Fibroblast of skin of abdomen (primary cell): ENCODE measurements at regions not wholly inside any gene's neighbourhood (a gene's known extent, or its start where the extent isn't known, plus 50 kb on each side); places are given as distances from the start of the nearest gene placed in this dataset.

Experiments
- DNase-seq: peaks from one replicate; pipeline ENCODE4 v3.0.0-alpha.2; 2013

- DNase-seq, result no peak
These were observed 61.6 kb downstream of the CCR1 start for GRCh38 chr3:46146548-46146947.

GRCh38 chr3:46146021-46146420 lies 62.1 kb downstream of the CCR1 start:
- DNase-seq, result no peak

GRCh38 chr3:46145147-46145546 lies 63.0 kb downstream of the CCR1 start:
- DNase-seq, result no peak

GRCh38 chr3:46143951-46144473 lies 64.1 kb downstream of the CCR1 start:
- no peak for DNase-seq

- no peak for DNase-seq
These were observed 66.3 kb downstream of the CCR1 start for GRCh38 chr3:46141813-46142212.

- DNase-seq, result no peak
These were observed 69.5 kb downstream of the CCR1 start for GRCh38 chr3:46138581-46138980.

- no peak for DNase-seq
These were observed 72.6 kb downstream of the CCR1 start for GRCh38 chr3:46135475-46135874.

- no peak for DNase-seq
These were observed 74.8 kb downstream of the CCR1 start for GRCh38 chr3:46133285-46133684.

GRCh38 chr3:46132565-46132964 lies 75.5 kb downstream of the CCR1 start:
- no peak for DNase-seq

GRCh38 chr3:46131884-46132450 lies 76.1 kb downstream of the CCR1 start:
- DNase-seq, result no peak

- DNase-seq, result no peak
These were observed 77.3 kb downstream of the CCR1 start for GRCh38 chr3:46130631-46131310.

GRCh38 chr3:46129588-46130272 lies 78.4 kb downstream of the CCR1 start:
- DNase-seq, result no peak

- peak; percentile 88 for DNase-seq
These were observed 80.6 kb downstream of the CCR1 start for GRCh38 chr3:46127503-46127902.

- DNase-seq, result no peak
These were observed 83.6 kb downstream of the CCR1 start for GRCh38 chr3:46124216-46125177.

GRCh38 chr3:46123646-46124045 lies 84.5 kb downstream of the CCR1 start:
- no peak for DNase-seq

GRCh38 chr3:46122091-46122490 lies 86.0 kb downstream of the CCR1 start:
- DNase-seq, result no peak

GRCh38 chr3:46120983-46121382 lies 87.1 kb downstream of the CCR1 start:
- DNase-seq, result no peak

GRCh38 chr3:46119709-46120498 lies 88.2 kb downstream of the CCR1 start:
- no peak for DNase-seq

- DNase-seq, result no peak
These were observed 88.9 kb downstream of the CCR1 start for GRCh38 chr3:46119253-46119652.

GRCh38 chr3:46116996-46117395 lies 89.7 kb upstream of the XCR1 start:
- DNase-seq, result no peak

GRCh38 chr3:46114323-46114988 lies 87.2 kb upstream of the XCR1 start:
- DNase-seq, result peak; percentile 75
